ENCODE measurements at regions not wholly inside any gene's neighbourhood (a gene's known extent, or its start where the extent isn't known, plus 50 kb on each side); places are given as distances from the start of the nearest gene placed in this dataset.
A peak's percentile ranks its signal among the peaks of the same experiment; 100 is the strongest.
"Not testable (repeated sequence)": the region's sequence is repeated elsewhere in the genome, so short reads cannot be mapped to it uniquely, and the experiment has no call there.

DNA sequence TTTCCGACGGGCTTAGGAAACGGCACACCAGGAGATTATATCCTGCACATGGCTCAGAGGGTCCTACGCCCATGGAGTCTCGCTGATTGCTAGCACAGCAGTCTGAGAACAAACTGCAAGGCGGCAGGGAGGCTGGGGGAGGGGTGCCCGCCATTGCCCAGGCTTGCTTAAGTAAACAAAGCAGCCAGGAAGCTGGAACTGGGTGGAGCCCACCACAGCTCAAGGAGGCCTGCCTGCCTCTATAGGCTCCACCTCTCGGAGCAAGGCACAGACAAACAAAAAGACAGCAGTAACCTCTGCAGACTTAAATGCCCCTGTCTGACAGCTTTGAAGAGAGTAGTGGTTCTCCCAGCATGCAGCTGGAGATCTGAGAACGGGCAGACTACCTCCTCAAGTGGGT lies 722.6 kb downstream of the BRINP3 start:
- not testable (repeated sequence) for H3K36me3 ChIP-seq; H3K4me3 ChIP-seq; H3K9me3 ChIP-seq (replicated peaks); DNase-seq; H3K27me3 ChIP-seq; H3K27ac ChIP-seq; H3K4me1 ChIP-seq

DNA sequence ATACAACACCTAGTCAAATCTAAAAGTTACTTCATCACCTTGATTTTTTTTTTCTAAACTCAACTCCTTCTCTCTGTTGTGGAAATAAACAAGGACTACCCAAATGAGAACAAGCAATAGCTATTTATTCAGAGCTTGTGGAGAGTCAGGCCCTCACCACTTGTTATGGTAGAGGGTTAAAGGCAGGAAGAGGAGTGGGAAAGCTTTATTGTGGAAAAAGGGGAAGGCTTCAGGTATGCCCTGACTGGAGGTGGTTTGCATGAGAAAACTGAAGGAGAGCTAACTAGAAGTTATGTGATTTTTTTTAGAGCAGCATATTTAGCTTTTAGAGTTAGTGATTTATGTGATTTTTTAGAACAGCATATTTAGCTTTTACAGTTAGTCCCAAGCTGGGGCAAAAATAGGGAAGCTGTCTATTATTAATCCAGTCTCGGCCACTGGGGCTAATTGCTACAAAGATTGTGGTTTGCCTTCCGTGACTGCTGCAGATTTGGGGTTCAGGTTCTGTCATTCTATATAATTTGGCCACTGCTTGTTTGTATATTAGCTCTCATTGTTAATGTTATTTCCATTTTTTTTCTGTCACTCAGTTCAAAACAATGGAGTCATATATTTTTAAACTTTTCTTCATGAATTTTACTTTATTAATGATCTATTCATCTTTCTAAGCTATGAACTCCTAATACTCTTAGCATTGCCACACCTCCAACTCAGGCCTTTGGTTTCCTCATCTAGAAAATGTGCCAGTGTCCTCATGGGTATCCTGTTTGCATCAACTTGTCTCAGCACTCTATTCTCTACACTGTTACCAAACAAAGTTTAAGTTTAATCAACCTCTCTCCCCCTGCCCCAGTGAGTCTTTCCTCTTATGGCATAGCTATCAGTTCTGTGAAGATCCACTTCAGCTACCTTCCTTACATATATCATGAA lies 713.0 kb downstream of the BRINP3 start:
- H3K36me3 ChIP-seq, result no peaks in the 10 kb centered on the region

DNA sequence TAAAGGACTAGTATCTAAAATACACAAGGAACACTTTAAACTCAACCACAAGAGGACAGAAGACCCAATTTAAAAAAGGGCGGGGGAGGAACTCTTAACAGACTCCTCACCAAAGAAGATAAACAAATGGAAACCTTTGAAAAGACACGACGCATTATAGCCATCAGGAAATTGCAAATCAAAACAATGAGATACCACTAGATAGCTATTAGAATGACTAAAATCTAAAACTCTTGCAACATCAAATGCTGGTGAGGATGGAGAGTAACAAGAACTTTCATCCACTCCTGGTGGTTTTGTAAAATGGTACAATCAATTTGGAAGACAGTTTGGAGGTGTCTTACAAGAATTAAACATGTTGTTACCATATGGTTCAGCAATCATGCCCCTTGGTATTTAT lies 708.2 kb downstream of the BRINP3 start:
- no peaks in the 10 kb centered on the region for H3K9me3 ChIP-seq (replicated peaks)
- H3K27me3 ChIP-seq, result no peaks in the 10 kb centered on the region
- no peak overlapping the region for H3K27ac ChIP-seq
- no peak for DNase-seq
- H3K36me3 ChIP-seq, result no peaks in the 10 kb centered on the region
- no peaks in the 10 kb centered on the region for H3K4me1 ChIP-seq
- no peak overlapping the region for H3K4me3 ChIP-seq

More for the DNA sequence above, 713.0 kb downstream of the BRINP3 start:
- no peak overlapping the region for H3K27ac ChIP-seq
- no peak for DNase-seq
- no peaks in the 10 kb centered on the region for H3K27me3 ChIP-seq
- H3K4me3 ChIP-seq, result no peak overlapping the region
- no peaks in the 10 kb centered on the region for H3K4me1 ChIP-seq
- H3K9me3 ChIP-seq (replicated peaks), result no peaks in the 10 kb centered on the region

DNA sequence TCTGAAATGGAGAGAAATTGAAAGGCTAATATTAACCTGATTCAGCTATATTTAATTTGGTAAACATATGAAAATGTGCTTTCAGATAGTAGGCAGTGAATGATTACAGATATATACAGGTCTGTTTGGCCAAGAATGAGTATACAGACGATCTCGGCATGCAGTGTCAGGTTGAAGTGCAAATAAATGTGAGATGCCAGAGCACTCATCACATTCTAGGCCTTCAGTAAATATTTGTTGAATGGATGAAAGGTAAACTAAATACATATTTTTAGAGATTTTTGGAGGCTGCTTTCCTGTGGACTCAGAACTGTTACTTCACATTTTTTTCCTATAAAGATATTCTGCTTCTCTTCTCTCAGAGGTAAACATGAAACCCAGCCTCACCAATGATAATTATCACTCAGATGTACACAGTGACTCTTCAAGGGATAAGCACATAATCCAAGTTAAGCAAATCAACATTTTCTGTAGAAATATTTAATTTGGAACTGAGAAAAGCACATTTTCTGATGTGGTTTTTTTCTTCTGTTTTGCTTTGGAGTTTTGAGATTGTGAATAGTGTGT lies 702.9 kb downstream of the BRINP3 start:
- no peaks in the 10 kb centered on the region for H3K27me3 ChIP-seq
- H3K36me3 ChIP-seq, result no peaks in the 10 kb centered on the region
- no peak for DNase-seq
- no peak overlapping the region for H3K27ac ChIP-seq
- no peak overlapping the region for H3K4me3 ChIP-seq
- H3K9me3 ChIP-seq (replicated peaks), result no peaks in the 10 kb centered on the region
- no peaks in the 10 kb centered on the region for H3K4me1 ChIP-seq

DNA sequence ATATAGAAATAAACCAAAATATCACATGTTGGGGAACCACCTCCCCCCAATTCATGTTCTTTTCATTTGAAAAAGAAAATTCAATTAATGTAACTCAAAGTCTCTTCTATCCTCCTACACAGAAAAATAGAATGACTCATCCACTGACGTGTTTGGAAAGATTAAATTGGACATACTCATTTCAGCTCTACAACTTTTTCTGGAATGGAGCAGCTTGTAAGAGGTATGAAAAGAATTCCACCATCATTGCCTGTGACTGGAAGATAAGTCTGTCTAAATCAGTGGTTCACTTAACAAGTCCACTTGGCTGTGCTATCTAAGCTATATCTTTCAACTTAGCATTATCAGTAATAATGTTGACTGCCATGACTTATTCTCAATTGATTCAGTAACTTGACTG lies 702.3 kb downstream of the BRINP3 start:
- Histone ChIP-seq H3K36me3 (no peaks in the 10 kb centered on the region), H3K27me3 (no peaks in the 10 kb centered on the region), H3K9me3 (replicated peaks) (no peaks in the 10 kb centered on the region), H3K4me1 (no peaks in the 10 kb centered on the region), H3K27ac (no peak overlapping the region), H3K4me3 (no peak overlapping the region)
- DNase-seq, result peak in 1 of 2 experiments; percentile 1

DNA sequence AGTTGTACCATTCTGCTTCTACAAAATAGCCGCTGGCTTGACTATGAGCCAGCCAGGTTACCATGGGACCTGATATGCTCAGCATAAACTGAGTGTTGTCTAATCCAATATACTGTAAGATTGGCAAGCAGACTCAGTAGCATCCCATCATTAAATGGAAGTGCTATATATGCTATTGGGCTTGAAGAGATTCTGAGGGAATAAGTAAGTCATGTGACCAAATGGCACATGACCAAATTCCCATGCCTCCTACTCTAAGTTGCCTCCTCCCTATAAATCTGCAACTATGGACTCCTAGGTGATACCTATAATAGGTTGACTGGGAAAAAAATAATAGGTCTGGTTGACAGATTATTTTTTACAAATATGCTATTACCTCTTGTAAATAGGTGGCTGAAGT lies 698.6 kb downstream of the BRINP3 start:
- DNase-seq, result no peak
- Histone ChIP-seq H3K4me1 (no peaks in the 10 kb centered on the region), H3K27me3 (no peaks in the 10 kb centered on the region), H3K4me3 (no peak overlapping the region), H3K36me3 (no peaks in the 10 kb centered on the region), H3K9me3 (replicated peaks) (no peaks in the 10 kb centered on the region), H3K27ac (no peak overlapping the region)

DNA sequence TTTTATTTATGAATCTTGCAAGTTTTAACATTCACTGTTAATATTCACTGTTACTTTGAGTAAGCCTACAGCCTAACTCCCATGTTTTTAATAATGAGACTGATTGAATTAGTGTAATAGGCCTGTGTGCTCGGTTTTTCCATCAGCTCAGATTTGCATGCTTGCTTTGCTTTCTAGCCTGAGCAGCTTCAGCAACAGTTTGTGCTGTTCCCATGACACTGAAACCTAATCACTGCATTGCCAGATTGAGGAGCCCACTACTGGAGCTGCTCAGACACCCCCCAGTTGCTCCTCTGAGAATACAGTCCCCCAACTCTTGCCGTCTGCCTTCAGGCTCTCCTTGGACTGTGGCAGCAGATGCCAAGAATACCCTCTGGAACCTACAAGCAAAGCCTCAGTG lies 695.4 kb downstream of the BRINP3 start:
- Histone ChIP-seq H3K27ac (no peak overlapping the region), H3K36me3 (no peaks in the 10 kb centered on the region), H3K4me3 (no peak overlapping the region), H3K4me1 (no peaks in the 10 kb centered on the region), H3K27me3 (no peaks in the 10 kb centered on the region), H3K9me3 (replicated peaks) (no peaks in the 10 kb centered on the region)
- DNase-seq, result no peak

DNA sequence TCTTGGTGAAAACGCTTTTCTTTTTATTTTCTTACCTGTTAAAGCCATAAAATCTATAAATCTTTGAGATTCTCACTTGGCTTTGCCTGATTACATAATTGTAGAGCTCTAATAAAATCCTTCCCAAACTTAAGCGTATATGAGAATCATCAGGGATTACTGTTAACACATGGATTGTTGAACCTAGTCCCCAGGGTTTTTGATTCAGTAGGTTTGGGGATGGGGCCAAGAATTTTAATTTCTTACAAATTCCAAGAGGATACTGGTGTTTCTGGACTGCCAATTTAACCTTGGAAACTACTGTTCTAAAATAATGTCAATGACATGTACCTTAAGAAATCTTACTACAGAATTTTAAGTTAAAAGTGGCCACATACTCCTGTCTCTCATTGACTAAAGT lies 694.2 kb downstream of the BRINP3 start:
- no peak for DNase-seq
- no peaks in the 10 kb centered on the region for H3K27me3 ChIP-seq
- no peak overlapping the region for H3K4me3 ChIP-seq
- no peaks in the 10 kb centered on the region for H3K36me3 ChIP-seq
- H3K27ac ChIP-seq, result no peak overlapping the region
- no peaks in the 10 kb centered on the region for H3K4me1 ChIP-seq
- H3K9me3 ChIP-seq (replicated peaks), result no peaks in the 10 kb centered on the region

DNA sequence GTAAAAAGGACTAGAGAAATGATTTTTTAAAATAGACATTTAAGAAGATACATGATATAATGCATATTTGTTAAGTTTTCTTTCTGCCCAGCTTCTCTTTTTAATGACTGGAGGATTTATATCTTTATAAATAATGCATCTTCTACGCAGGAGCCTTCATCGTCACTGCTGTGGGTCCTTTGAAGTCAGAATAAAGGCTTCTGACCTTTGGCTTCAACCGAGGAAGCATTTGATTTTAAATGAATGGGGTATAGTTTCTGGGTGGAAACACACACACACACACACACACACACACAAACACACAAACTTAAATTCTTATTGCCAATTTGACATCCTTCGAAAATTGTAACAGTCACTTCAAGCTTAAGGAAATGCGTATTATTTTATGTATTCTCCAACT lies 690.9 kb downstream of the BRINP3 start:
- DNase-seq, result no peak
- H3K4me1 ChIP-seq, result no peaks in the 10 kb centered on the region
- H3K27ac ChIP-seq, result no peak overlapping the region
- H3K36me3 ChIP-seq, result no peaks in the 10 kb centered on the region
- H3K4me3 ChIP-seq, result no peak overlapping the region
- H3K9me3 ChIP-seq (replicated peaks), result no peaks in the 10 kb centered on the region
- no peaks in the 10 kb centered on the region for H3K27me3 ChIP-seq

DNA sequence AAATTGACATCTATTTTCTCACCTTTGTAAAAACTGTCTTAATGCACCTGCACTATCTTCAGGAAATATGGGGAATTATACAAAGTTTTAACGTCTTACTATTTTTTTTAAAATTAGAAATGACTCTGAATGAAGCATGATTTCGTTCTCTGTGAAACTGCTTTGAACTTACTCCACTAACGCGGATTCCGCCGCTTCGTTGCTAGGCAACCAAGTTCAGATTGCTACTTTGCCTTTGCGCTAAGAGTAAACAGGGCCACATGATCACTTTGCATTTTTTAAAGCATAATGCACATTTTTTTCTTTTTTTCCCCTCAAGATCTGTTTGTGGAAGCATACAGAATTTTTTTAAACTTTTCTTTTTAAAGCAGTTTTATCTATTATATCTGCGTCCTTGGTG lies 690.5 kb downstream of the BRINP3 start:
- no peaks in the 10 kb centered on the region for H3K36me3 ChIP-seq
- no peak overlapping the region for H3K27ac ChIP-seq
- no peak for DNase-seq
- no peaks in the 10 kb centered on the region for H3K4me1 ChIP-seq
- H3K9me3 ChIP-seq (replicated peaks), result no peaks in the 10 kb centered on the region
- no peak overlapping the region for H3K4me3 ChIP-seq
- H3K27me3 ChIP-seq, result no peaks in the 10 kb centered on the region

DNA sequence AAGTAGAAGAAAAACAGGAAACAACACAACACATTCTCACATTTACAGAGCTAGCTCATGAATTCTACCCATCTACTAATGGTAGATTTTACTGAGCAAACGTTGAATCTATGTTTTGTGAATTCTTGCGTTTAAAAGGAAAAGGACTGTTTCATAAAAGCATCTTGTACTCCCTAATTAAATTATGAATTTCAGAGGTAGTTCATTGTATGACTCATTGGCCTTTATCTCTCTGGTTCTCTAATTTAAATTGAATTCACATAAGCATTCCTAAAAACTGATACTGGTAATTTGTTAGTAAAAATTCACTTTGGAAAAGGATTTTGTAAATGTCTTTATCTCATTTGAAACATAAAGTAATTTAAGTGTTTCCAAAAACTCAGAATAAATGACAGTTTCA lies 687.3 kb downstream of the BRINP3 start:
- H3K4me3 ChIP-seq, result no peak overlapping the region
- no peaks in the 10 kb centered on the region for H3K4me1 ChIP-seq
- no peak overlapping the region for H3K27ac ChIP-seq
- no peaks in the 10 kb centered on the region for H3K36me3 ChIP-seq
- no peaks in the 10 kb centered on the region for H3K9me3 ChIP-seq (replicated peaks)
- H3K27me3 ChIP-seq, result no peaks in the 10 kb centered on the region
- DNase-seq, result no peak

DNA sequence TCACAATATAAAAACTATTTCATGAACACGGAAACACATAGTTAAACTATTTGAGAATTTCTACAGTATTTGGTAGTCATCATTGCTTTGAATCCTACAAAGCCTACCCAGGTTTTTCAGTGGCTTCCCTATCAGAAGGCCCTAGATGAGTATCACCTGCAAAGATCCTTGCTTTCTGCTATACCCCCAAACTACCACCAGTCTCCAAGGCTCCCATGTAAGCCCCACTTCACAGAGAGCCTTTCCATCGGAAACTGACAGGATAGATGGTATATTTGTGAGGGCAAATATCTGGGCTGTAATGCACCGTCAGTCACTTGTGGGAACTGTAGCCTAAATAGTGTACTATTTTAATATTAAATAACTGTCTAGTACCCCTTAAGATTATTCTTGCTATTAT lies 674.3 kb downstream of the BRINP3 start:
- Histone ChIP-seq H3K9me3 (replicated peaks) (no peaks in the 10 kb centered on the region), H3K27ac (no peak overlapping the region), H3K4me1 (no peaks in the 10 kb centered on the region), H3K36me3 (no peaks in the 10 kb centered on the region), H3K27me3 (no peaks in the 10 kb centered on the region), H3K4me3 (no peak overlapping the region)
- DNase-seq, result no peak

DNA sequence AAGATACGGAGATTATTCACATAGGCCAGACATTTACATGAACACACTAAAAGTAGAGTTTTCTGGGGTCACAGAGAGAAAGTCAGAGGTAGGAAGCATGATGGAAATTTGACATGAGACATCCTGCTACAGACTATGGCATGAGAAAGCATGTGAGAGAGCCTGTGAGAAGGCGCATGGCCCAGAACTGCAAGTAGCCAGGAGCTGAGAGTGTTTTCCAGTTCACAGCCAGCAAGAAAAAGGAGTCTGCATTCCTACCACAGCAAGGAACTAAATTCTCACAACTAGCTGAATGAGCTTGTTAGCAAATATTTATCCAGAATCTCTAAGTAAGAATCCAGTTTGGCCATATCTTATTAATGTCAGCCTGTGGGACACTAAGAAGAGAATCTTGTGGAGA lies 673.3 kb downstream of the BRINP3 start:
- no peak for DNase-seq
- Histone ChIP-seq H3K36me3 (no peaks in the 10 kb centered on the region), H3K9me3 (replicated peaks) (no peaks in the 10 kb centered on the region), H3K4me1 (no peaks in the 10 kb centered on the region), H3K27me3 (no peaks in the 10 kb centered on the region), H3K4me3 (no peak overlapping the region), H3K27ac (no peak overlapping the region)

DNA sequence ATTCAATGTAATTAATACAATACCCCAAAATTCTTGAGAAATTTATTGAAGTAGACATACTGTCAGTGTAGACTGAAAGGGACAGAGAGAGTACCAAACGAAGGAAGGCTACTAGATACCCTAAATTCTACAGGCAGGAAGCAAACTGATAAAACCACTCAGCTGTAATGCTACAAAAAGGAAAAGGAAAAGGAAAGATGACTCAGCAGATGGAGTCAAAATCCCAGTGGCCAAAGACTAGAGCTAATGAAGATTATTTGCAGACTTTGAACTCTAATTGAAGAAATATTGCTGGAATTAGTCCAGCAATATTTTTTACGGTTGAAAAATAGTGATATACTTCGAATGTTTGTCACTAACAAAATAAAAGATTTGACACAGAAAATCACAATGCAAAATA lies 671.9 kb downstream of the BRINP3 start:
- Histone ChIP-seq H3K27me3 (no peaks in the 10 kb centered on the region), H3K36me3 (no peaks in the 10 kb centered on the region), H3K4me1 (no peaks in the 10 kb centered on the region), H3K27ac (no peak overlapping the region), H3K9me3 (replicated peaks) (no peaks in the 10 kb centered on the region), H3K4me3 (no peak overlapping the region)
- no peak for DNase-seq

DNA sequence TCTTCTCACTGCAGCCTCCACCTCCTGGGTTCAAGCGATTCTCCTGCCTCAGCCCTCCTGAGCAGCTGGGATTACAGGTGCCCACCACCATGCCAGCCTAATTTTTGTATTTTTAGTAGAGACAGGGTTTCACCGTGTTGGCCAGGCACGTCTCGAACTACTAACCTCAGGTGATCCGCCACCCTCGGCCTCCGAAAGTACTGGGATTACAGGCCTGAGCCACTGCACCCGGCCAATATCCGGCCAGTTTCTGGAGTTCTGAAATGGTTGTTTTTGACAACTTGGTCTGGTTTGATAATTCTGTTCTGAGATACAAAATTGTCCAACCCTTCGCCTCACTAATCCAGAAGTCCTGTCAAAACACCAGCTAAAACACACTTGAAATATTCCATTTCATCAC lies 667.0 kb downstream of the BRINP3 start:
- H3K4me1 ChIP-seq, DNase-seq: not testable (repeated sequence)

DNA sequence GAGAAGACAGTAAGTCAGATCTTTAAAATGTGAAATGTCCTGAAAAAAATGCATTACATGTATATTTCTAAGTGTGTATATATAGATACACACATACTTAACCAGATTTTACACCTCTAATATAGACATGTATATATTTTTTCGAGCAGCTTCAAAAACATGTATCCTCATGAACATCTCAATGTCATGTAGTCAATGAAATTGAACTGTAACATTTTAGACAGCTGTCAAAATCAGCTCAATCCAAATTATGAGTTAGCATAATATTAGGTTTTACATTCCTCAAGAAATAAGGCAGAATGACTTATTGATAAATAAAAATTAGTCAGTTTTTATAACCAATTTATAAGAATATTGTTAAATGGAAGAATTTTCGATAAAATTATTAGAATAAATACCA lies 665.7 kb downstream of the BRINP3 start:
- Histone ChIP-seq H3K9me3 (replicated peaks) (no peaks in the 10 kb centered on the region), H3K4me3 (no peak overlapping the region), H3K27ac (no peak overlapping the region), H3K4me1 (no peaks in the 10 kb centered on the region), H3K36me3 (no peaks in the 10 kb centered on the region), H3K27me3 (no peaks in the 10 kb centered on the region)
- DNase-seq, result no peak

More for the DNA sequence above, 667.0 kb downstream of the BRINP3 start:
- H3K27ac ChIP-seq; H3K9me3 ChIP-seq (replicated peaks); H3K4me3 ChIP-seq; H3K36me3 ChIP-seq; H3K27me3 ChIP-seq: not testable (repeated sequence)
